Osteoblast (primary cell): ENCODE measurements at regions not wholly inside any gene's neighbourhood (a gene's known extent, or its start where the extent isn't known, plus 50 kb on each side); places are given as distances from the start of the nearest gene placed in this dataset.

Experiments
- DNase-seq: peaks from one replicate; pipeline ENCODE4 v3.0.0; 2011; ENCODE audit warnings: low spot score, mixed read lengths; ENCODE audit not compliant: insufficient read length; ENCODE audit errors: missing footprints
- H2AFZ ChIP-seq: 2 replicates; pipeline ENCODE4 v1.6.0; 2011; ENCODE audit warnings: mild to moderate bottlenecking, low read length
- H3K27ac ChIP-seq: 2 replicates; pipeline ENCODE4 v1.5.1; 2011; ENCODE audit warnings: mild to moderate bottlenecking, low read depth, low read length, moderate library complexity
- H3K27me3 ChIP-seq: 2 replicates; pipeline ENCODE4 v1.6.0; 2012; ENCODE audit warnings: mild to moderate bottlenecking, control low read depth, inconsistent platforms, low read length, moderate library complexity; ENCODE audit not compliant: insufficient read depth
- H3K36me3 ChIP-seq: 2 replicates; pipeline ENCODE4 v1.5.1; 2011; ENCODE audit warnings: mild to moderate bottlenecking, low read length, control low read depth, moderate library complexity; ENCODE audit not compliant: insufficient read depth
- H3K4me1 ChIP-seq: 2 replicates; pipeline ENCODE4 v1.5.1; 2011; ENCODE audit warnings: mild to moderate bottlenecking, low read length, control low read depth, moderate library complexity; ENCODE audit not compliant: insufficient read depth
- H3K4me2 ChIP-seq: 2 replicates; pipeline ENCODE4 v1.6.0; 2011; ENCODE audit warnings: mild to moderate bottlenecking, low read length; ENCODE audit not compliant: insufficient read depth
- H3K4me3 ChIP-seq: fragments of 200-600 bp; sonication (generic); 3 replicates; pipeline ENCODE4 v1.5.1; 2012; ENCODE audit warnings: mild to moderate bottlenecking, low read length, inconsistent platforms; ENCODE audit not compliant: insufficient read depth
- H3K79me2 ChIP-seq: 2 replicates; pipeline ENCODE4 v1.6.0; 2012; ENCODE audit warnings: mild to moderate bottlenecking, low read length, control low read depth, inconsistent platforms; ENCODE audit not compliant: insufficient read depth
- H3K9me3 ChIP-seq: 2 replicates; pipeline ENCODE4 v1.5.1; 2011; ENCODE audit warnings: low read depth, low read length, control low read depth
- H4K20me1 ChIP-seq: 2 replicates; pipeline ENCODE4 v1.6.0; 2012; ENCODE audit warnings: mild to moderate bottlenecking, low read length, control low read depth; ENCODE audit not compliant: insufficient read depth
- TF ChIP-seq, protein P1 (sequence below): IDR thresholded peaks from 2 replicates; pipeline ENCODE4 v1.5.1; 2011; ENCODE audit warnings: mild to moderate bottlenecking, low read depth, low read length, moderate library complexity; ENCODE audit errors: extremely low read depth

DNA sequence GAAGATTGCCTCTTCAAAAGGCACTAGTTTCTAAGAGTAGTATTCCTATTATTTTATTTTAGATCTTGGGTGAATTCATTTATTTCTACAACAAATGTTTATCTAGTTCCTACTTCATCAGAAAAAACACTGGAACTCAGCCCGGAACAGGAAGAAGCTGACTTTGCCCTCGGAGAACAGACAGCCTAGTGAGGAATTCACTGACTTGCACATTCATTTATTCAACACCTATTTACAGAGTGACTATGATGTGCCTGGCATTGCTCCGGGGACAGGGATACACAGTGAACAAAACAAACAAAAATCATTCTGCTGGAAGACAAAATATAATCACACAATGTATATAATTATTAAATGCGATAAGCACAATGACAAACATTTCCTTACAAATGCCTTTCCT, 54.4 kb upstream of the SDK1 start:
- no peak for DNase-seq

GRCh38 chr7:3250725-3251124, 50.3 kb upstream of the SDK1 start:
- no peaks in the 10 kb centered on the region for H3K9me3 ChIP-seq
- no peaks in the 10 kb centered on the region for H4K20me1 ChIP-seq
- H3K4me3 ChIP-seq, result no peak overlapping the region
- no peak overlapping the region for H2AFZ ChIP-seq
- no peaks in the 10 kb centered on the region for H3K4me1 ChIP-seq
- no peak for DNase-seq
- no peak overlapping the region for H3K4me2 ChIP-seq
- H3K27ac ChIP-seq, result no peak overlapping the region
- H3K27me3 ChIP-seq, result no peaks in the 10 kb centered on the region
- TF ChIP-seq, protein P1, sequence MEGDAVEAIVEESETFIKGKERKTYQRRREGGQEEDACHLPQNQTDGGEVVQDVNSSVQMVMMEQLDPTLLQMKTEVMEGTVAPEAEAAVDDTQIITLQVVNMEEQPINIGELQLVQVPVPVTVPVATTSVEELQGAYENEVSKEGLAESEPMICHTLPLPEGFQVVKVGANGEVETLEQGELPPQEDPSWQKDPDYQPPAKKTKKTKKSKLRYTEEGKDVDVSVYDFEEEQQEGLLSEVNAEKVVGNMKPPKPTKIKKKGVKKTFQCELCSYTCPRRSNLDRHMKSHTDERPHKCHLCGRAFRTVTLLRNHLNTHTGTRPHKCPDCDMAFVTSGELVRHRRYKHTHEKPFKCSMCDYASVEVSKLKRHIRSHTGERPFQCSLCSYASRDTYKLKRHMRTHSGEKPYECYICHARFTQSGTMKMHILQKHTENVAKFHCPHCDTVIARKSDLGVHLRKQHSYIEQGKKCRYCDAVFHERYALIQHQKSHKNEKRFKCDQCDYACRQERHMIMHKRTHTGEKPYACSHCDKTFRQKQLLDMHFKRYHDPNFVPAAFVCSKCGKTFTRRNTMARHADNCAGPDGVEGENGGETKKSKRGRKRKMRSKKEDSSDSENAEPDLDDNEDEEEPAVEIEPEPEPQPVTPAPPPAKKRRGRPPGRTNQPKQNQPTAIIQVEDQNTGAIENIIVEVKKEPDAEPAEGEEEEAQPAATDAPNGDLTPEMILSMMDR, result no peak
- H3K36me3 ChIP-seq, result no peaks in the 10 kb centered on the region
- no peaks in the 10 kb centered on the region for H3K79me2 ChIP-seq

More for the DNA sequence above, 54.4 kb upstream of the SDK1 start:
- H3K36me3 ChIP-seq, result no peaks in the 10 kb centered on the region
- H3K4me2 ChIP-seq, result no peak overlapping the region
- no peaks in the 10 kb centered on the region for H3K27me3 ChIP-seq
- no peak overlapping the region for H3K4me3 ChIP-seq
- H3K4me1 ChIP-seq, result no peaks in the 10 kb centered on the region
- H3K9me3 ChIP-seq, result no peaks in the 10 kb centered on the region
- TF ChIP-seq, protein P1, result no peak
- H4K20me1 ChIP-seq, result no peaks in the 10 kb centered on the region
- H3K27ac ChIP-seq, result no peak overlapping the region
- no peaks in the 10 kb centered on the region for H3K79me2 ChIP-seq
- no peak overlapping the region for H2AFZ ChIP-seq
